M059J (cell line): ENCODE measurements at regions not wholly inside any gene's neighbourhood (a gene's known extent, or its start where the extent isn't known, plus 50 kb on each side); places are given as distances from the start of the nearest gene placed in this dataset.
"Not testable (repeated sequence)": the region's sequence is repeated elsewhere in the genome, so short reads cannot be mapped to it uniquely, and the experiment has no call there.

Experiments used
- DNase-seq: peaks from one replicate; pipeline ENCODE4 v3.0.0-alpha.2; 2012; ENCODE audit warnings: low read depth

DNA sequence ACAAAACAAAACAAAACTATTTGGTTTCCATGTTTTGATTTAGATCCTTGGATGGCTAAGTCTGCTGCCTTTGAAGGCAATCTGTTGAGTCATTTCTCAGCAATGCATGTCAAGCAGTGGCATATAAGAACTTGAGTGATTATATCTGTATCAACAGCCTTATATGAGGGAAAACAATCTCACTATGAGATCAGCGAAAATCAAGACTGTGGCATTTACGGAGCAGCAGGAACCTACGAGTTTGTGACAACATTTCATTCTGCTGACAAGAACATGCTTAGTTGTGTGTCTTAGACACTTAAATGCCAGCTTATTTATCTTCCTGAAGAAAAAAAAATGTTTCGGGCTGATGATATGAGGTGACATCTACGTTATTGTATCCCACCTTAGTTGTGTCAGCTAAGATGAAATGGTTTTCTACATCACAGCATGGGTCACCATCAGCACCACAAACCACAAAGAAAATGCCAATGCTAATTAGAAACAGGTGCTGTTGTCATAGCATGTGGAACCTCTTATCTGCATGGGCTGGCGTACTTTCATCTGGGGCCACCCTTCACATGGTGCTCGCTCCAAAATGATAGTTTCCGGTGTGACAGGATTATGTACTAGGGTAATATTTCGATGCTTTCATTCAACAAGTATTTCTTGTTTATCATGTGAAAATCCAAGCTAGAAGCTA lies 1085.5 kb downstream of the SORCS1 start:
- peak; percentile 1 for DNase-seq

DNA sequence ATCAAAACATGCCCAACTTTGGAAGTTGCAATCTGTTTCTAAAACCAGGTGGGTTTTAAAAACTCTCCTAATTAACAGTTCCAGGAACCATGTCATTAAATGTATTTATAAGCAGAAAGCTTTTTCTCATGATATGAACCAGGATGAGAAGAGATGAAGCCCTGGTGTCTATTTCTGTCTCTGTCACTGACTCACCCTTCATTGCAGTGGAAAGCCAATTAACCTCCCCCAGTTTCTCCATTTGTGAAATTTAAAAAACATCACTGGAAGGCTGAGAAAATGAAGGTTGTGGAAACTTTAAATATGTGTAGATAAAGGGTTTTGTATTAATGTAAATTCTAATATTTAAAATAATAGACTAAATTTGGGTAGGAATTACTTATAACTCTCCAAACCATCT lies 1088.0 kb downstream of the SORCS1 start:
- DNase-seq: no peak

DNA sequence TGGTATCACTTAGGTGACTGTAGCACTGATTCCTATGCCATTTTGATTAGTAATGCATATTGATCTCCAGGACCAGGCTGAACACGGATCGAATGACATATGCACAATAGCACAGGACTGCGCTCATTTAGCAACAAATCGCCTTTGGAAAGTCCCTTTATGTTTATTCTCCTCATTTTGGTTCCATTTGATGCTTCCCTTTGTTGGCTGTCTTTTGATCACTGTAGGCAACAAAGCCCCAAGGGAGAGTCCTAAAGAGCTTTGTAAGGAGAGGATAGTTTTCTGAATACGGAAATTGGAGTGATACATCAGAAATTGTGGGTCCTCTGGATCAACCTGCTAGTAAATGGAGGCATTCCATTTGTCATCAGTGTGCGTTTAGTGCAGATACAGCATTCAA lies 1111.4 kb downstream of the SORCS1 start:
- no peak for DNase-seq

DNA sequence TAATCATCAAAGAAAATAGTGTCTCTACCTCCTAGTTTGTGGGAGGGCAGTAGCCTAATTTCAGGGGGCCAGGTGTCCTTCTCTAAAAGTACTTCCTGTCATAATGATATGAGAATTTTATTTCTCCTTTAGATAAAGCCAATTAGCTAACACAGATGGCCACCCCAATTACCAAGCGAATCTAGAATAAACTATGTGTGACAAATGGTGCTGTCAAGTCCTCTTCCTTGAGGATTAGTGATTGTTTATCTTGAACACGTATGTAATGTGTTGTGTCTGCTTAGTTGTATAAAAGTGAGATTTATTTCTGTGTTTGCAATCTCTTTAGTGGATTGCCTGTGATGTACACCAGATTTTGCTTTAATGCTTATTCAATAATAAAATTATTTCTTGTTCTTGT lies 1120.0 kb downstream of the SORCS1 start:
- no peak for DNase-seq

DNA sequence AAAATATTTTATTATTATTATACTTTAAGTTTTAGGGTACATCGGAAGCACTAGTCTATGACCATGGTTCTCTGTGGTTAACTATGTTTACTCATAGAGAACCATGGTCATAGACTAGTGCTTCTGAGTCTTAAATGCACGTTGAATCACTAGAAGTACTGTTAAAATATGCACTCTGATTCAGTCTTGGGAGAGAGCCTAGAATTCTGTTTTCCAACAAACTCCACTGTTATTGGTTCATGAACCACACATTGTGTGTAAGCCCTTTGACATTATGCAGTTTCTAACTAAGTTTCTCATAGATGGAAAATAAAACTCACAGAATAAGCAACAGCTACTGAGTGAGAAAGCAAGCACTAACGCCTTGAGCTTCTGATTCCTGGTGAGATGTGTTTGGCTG lies 1120.6 kb downstream of the SORCS1 start:
- peak; percentile 0 for DNase-seq

DNA sequence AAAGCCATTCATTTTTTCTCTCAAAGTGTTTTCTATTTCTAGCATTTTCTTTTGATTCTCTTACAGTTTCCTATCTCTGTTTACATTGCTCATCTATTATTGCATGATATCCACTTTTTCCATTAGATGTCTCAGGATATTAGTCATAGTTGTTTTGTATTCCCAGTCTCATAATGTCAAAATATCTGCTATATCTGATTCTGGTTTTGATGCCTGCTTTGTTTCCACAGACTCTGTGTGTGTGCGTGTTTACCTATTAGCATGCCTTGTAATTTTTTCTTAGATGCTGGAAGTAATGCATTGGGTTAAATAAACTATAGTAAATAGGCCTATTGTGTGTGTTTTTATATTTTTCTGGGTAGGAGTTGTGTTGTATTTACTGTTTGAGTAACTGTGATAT lies 1126.3 kb downstream of the SORCS1 start:
- no peak for DNase-seq

DNA sequence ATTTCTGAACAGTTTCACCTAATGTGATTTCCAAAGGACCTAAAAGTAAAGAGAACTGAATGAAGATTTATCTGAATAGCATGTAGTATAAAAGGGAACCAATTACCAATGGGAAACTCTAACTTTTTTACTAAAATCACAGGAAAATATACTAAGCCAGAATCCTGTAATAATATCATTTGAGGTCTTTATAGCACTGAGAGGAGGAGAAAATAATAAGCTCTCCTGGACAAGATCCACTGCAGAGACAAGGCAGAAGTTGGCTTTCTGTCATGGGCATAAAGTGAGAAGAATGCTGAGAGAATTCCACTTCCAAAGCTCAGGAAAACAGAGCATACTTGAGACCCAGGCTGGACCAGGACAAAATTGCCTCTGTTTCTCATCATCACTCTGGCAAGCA lies 1131.4 kb downstream of the SORCS1 start:
- no peak for DNase-seq

DNA sequence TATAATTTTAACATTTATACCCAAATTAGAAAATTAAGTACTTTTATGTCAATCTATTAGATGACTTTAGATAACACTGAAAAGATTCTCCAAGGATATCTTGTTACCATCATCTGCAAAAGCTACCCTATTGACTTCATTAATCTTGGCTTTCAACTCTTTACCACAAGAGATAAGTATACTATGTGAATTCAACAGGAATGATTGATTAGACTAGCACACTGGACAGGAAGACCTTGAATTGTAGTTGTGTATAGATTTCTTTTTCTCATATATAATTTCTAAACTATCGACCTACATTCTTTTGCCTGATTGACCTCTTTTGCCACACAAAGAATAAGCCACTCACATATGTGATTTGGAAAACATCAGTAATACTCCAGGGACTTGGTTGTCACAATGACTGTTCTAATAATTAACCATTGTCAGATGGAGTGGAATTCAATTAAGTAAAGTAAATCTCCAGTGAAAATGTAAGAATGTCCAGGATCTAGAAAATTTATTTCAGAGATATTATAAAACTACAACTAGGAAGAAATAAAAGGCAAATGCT lies 1132.0 kb downstream of the SORCS1 start:
- no peak for DNase-seq

DNA sequence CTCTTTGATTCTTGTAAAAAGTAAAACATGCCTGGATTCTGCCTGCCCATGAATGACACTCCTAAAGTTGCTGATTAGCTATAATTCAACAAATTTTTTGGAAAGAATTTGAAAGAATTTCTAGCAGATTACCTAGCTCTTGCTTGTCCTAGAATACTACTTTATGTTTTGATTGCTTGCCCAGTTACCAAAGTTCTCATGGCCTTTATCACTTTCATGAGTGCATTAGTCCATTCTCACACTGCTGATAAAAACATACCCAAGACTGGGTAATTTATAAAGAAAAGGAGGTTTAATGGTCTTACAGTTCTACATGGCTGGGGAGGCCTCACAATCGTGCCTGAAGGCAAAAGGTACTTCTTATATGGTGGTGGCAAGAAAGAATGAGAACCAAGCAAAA lies 1137.3 kb downstream of the SORCS1 start:
- no peak for DNase-seq

DNA sequence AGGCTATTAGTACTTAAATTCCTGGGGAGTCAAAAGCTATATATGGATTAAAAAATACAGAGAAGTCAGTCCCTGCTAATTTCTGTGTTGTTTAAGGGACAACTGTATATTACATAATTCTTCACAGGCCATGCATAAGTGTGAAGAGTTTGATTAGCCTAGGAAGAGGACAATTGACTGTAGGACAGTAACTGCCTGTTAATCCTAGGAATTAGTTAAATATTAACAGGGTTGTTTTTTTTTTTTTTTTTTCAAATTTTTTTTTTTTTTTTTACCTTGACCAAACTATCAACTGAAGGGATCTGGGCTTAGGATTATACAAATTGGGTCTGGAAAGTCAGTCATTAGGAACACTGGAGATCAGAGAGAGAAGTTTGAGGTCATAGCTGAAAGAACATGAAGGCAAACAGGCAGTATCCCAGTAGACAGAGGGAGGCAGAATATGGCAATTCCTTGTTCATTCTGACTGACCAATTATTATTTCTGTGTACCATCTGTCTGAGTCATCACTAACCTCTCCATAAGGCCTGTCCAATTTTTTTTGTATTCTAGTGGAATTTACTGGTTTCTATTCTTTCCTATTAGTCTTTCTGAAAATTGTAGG lies 1139.2 kb downstream of the SORCS1 start:
- no peak for DNase-seq

DNA sequence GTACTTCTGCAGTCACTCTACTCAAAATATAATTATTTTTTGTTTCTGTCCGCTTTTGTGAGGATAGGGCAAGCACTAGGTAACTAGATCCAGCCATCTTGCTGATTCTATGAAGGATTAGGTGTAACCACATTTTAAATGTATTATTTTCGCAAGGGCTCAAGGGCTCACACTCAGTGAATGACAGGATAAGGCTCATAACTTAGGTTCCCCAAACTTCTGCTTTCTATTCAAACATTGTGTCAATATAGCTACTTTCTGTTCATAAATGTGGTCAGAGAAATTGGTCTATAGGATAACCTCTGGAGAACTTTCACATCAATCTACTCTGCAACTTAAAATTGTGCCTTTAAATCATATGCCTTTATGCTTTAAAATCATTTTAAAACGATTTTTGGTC lies 1141.2 kb downstream of the SORCS1 start:
- no peak for DNase-seq

DNA sequence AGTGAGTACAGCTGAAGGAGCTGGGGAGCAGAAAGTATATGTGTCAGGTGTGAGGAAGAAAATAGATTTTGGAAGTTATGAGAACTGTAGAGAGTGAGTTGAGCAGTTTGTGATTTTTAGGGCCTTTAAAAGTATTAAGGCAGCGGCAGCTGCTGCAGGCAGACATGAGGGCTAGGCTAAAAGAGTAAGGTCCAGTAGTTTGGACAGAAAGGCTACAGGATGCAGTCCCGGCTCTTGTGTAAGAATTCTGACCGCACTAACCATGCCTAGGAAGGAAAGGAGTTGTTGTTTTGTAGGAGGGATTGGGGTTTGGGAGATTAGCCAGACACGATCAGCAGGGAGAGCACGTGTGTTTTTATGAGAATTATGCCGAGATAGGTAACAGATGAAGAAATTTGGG lies 1144.9 kb downstream of the SORCS1 start:
- DNase-seq: not testable (repeated sequence)

DNA sequence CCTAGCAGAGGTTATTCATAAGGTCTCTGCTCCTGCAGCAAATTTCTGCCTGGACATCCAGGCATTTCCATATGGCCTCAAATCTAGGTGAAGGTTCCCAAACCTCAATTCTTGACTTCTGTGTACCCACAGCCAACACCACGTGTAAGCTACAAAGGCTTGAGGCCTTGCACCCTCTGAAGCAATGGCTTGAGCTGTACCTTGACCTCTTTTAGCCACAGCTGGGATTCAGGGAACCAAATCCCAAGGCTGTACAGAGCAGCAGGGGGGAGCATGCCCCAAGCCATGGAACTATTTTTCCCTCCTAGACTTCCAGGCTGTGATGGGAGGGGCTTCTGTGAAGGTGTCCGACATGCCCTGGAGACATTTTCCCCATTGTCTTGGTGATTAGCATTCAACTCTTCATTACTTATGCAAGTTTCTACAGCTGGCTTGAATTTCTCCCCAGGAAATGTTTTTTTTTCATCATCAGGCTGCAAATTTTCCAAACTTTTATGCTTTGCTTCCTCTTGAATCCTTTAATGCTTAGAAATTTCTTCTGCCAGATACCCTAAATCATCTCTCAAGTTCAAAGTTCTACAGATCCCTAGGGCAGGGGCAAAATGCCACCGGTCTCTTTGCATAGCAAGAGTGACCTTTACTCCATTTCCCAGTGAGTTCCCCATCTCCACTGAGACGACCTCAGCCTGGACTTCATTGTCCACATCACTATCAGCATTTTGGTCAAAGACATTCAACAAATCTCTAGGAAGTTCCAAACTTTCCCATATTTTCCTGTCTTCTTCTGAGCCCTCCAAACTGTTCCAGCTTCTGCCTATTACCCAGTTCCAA lies 1148.9 kb downstream of the SORCS1 start:
- DNase-seq: not testable (repeated sequence)

DNA sequence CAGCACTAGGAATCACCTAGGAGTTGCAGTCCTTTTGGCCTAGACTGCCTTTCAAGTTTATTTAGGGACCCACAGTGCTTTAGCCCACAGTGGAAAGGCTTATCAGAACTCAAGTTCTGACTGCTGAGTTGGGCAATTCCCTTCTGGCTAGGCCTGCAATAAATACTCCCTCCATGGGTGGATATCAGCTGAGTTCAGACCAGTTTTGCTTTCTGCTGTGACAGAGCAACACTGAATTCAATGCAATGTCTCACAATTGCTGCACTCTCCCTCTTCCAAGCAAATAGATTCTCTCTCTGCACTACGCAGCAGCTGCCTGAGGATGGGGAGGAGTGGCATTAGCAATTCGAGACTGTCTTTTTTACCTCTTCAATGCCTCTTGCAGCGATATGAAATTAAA lies 1153.3 kb downstream of the SORCS1 start:
- DNase-seq: no peak

DNA sequence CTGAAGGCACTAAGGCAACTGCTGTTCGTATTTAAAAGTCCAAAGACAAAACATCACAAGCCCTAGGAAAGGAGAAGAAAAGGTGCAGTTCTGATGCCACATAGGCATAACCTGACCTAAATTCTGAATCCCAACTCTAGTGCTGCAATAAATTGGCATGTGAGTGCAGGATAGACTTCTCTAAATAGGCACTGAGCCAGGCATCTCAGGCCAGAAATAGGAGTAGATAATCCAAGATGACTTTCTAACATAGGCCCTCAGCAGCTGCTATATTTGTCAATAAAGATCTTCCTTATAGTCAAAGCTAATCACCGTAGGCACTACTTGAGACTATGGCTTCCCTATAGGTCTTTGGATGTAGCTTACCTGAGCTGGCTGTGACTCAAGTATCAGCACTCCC lies 1163.8 kb downstream of the SORCS1 start:
- no peak for DNase-seq

DNA sequence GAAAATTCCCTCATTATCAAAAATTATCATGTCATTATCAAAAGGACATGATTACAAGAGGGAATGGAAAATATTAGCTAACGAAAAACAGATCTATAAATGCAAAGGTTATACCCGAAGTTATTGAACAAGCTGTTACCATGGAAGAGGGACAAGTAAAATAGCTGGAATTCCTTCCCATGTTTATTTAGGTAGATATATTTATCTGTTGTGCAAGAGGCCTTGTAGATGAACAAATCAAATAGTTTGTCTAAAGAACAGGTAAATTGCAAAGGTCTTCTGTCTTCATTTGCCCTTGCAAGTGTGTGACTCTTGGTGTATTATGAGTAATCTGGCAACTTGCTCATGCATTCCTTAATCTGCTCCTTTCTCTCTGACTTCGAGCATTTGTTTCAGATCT lies 1170.9 kb downstream of the SORCS1 start:
- DNase-seq: no peak

DNA sequence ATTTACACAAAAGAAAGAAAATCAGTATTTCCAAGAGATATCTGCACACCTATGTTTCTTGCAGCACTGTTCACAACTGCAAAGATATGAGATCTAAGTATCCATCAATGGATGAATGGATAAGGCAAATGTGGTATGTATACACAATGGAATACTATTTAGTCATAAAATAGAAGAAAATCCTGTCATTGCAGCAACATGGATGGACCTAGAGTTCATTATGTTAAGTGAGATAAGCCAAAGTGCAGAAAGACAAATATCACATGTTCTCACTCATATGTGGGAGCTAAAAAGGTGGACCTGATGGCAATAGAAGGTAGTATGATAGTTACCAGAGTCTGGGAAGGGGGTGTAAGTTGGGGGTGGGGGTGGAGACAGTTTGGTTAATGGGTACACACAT lies 1171.6 kb downstream of the SORCS1 start:
- DNase-seq: no peak

DNA sequence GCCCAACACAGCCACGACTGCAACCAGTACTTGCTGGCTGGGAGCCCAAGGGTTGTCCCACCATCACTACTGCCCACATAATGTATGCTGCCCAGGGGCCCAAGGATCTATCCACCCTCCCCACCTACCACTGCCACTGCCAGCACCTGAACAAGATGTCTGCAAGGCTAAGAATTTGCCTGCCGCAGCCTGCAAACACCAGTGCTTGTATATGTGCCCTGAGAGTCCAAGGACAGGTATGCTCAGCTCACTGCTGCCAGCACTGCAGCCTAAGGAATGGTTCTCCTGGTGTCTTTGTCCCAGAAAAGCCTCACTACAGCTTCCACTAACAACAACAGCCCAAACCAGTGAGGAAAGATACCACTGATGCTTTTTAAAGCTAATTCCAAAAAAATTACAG lies 1174.0 kb downstream of the SORCS1 start:
- DNase-seq: no peak

DNA sequence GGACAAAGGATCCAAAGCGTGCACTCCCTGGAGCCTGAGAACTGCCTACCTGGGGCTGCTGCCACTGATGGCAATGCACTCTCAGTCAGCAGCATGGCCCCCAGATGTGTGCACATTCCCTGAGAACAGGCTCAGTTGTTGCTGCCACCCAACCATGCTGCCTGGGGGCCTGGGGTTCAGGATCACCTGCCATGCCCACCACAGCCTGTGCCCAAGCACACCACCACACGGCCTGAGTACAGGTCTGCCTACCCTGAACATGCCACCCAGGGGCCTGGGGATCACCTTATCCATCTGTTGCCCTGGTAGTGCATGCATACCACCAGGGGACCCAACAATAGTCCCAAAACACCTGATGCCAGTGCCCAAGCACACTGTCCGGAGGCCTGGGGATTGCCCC lies 1174.5 kb downstream of the SORCS1 start:
- DNase-seq: no peak

DNA sequence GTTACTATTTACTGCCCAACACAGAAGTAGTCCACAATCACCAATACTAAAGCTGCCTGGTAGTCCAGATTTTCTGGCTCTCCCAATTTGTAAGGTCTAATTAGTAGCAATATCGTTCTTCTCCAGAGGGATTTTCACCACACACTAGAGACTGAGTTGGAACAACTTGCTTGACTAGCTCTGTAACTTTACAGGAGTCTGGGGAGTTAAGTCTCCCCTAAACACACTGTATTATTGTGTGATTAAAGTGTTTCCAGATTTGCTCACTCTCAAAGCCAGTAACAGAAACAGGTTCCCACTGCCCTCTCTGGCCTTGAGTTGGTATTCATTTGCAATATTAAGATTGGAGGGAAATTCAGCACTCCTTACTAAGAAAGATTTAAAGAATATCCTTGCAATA lies 1175.7 kb downstream of the SORCS1 start:
- DNase-seq: no peak

DNA sequence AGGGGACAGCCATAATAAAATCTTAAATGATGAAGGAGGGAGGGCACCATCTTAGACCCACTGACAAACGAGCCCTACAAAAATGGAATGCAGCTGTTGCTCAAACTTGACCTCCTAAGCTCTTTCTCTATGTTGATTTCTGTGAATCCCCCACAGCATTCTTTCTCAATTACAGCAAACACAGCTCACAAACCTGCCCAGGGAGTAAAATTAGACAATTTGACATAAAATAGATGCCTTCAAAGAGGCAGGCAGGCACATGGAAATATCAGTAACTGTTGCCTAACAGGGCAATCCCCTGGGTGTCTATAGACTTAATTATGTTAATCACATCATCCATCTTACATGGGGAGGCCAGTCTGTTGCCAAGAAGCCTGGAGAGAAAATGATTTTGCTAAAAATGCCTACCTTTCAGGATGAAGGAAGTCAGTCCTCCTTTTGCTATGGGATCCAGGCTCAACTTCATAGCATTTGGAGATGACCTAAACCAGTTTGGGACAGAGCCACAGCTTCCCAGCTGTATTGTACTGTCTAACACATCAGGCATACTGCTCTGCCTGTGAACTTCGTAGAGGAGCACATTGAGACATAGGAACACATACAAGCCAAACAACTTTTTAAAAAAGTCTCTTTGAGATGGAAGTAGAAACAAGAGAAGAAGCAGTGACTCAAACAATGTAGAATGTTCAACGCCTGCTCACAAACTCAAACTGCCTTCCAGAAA lies 1177.4 kb downstream of the SORCS1 start:
- DNase-seq: no peak

DNA sequence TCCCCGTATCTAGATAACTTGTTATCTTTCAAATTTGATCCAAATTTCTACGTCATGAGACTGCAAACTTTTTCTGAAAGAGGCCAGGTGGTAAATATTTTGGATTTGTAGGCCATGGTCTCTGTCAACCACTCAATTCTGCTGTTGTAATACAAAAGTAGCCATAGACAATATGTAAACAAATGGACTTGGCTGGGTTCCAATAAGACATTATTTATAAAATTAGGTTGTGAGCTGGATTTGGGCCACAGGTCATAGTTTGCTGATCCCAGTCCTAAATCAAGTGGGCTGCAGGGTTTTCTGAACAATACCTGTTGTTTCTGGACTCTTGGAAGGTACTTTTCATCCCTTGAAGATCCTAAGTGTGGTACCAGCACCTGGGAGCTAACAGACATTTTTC lies 1178.0 kb downstream of the SORCS1 start:
- DNase-seq: no peak
